ENCODE measurements at regions not wholly inside any gene's neighbourhood (a gene's known extent, or its start where the extent isn't known, plus 50 kb on each side); places are given as distances from the start of the nearest gene placed in this dataset.

DNA sequence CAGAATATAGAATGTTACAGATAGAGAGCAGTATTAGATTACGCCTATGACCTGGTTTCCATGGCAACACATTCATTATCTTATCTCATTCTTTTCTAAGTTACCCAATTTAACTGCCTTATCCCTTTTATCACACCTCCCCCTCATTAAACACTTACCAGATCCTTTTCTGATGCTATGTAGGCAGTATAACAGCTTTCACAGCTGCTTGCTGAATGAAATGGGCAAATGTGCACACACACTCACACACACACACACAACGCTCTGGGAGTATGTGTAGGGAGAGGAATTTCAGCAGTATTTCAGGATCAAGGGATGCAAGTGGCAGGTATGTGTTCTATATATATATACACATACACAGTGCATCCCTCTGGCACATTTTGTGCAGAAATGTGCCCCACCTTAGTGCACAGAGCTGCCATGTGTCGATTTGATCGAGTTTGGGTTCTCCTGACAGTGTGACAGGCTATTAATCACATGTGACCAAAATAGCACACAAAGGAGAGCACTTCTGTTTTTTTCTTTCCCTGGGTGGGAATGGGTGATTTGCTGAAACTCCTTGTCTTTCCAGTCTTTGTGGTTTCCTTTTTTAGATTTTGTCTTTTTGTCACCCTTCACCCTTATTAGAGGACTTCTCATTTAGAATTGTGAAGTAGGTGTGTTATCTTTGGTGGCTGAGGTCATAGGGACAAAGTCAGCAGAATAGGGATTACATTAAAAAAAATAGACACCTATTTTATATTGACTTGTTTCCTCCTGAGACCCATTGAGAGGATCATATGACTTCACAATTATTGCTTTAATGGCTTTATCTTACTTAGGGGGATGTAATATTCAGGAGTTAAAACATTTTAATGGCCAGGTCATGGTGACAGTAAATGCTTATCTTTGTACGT, 553.7 kb downstream of the PDCD6IP start:
- H3K4me1 ChIP-seq = no peaks in the 10 kb centered on the region
- TF ChIP-seq POLR2AphosphoS5 (IDR thresholded peaks at IDR 0.05) (no peak), EP300 (IDR thresholded peaks at IDR 0.05) (no peak), POLR2A (IDR thresholded peaks at IDR 0.05) (no peak)
- TF ChIP-seq, protein P1, sequence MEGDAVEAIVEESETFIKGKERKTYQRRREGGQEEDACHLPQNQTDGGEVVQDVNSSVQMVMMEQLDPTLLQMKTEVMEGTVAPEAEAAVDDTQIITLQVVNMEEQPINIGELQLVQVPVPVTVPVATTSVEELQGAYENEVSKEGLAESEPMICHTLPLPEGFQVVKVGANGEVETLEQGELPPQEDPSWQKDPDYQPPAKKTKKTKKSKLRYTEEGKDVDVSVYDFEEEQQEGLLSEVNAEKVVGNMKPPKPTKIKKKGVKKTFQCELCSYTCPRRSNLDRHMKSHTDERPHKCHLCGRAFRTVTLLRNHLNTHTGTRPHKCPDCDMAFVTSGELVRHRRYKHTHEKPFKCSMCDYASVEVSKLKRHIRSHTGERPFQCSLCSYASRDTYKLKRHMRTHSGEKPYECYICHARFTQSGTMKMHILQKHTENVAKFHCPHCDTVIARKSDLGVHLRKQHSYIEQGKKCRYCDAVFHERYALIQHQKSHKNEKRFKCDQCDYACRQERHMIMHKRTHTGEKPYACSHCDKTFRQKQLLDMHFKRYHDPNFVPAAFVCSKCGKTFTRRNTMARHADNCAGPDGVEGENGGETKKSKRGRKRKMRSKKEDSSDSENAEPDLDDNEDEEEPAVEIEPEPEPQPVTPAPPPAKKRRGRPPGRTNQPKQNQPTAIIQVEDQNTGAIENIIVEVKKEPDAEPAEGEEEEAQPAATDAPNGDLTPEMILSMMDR (IDR thresholded peaks at IDR 0.05) = no peak
- 48 to 54% methylated on average over 5 of the region's 5 CpGs for WGBS, 2 donors
- intact Hi-C loops (cut with DNase I) = no loop called here
- no peak for DNase-seq
- H3K9me3 ChIP-seq = no peaks in the 10 kb centered on the region
- no peak overlapping the region for H3K27ac ChIP-seq
- H3K27me3 ChIP-seq = no peaks in the 10 kb centered on the region
- H3K36me3 ChIP-seq = no peaks in the 10 kb centered on the region
- H3K4me3 ChIP-seq = no peak overlapping the region

DNA sequence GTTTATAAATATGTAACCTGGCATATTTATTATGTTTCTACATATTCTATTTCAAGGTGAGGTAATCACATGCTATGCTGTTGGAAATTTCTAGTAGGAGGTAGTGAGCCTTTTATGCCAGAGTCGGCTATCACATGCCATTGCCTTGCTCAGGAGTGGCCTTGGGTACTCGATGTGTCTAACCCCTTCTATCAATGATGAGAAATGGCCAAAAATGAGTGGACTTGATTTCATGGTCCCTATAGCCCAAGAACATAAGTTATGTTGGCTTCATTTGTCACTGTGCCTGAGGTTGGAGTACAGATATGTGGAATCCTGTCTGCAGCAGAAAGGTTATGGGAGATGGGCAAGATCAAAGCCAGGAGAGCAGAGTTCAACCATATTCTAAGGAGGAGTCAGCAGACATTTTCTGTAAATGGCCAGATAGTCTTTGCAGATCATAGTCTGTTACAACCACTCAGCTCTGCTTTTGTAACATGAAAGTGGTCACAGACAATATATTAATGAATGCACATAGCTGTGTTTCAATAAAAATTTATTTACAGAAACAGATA, 554.4 kb downstream of the PDCD6IP start:
- intact Hi-C loops (cut with DNase I) = no loop called here
- Histone ChIP-seq H3K4me1 (no peaks in the 10 kb centered on the region), H3K27me3 (no peaks in the 10 kb centered on the region), H3K9me3 (no peaks in the 10 kb centered on the region), H3K27ac (no peak overlapping the region), H3K36me3 (no peaks in the 10 kb centered on the region), H3K4me3 (no peak overlapping the region)
- DNase-seq = no peak
- WGBS, 2 donors = 90 to 91% methylated on average over 2 of the region's 2 CpGs
- TF ChIP-seq POLR2A (IDR thresholded peaks at IDR 0.05) (no peak), POLR2AphosphoS5 (IDR thresholded peaks at IDR 0.05) (no peak), EP300 (IDR thresholded peaks at IDR 0.05) (no peak)

DNA sequence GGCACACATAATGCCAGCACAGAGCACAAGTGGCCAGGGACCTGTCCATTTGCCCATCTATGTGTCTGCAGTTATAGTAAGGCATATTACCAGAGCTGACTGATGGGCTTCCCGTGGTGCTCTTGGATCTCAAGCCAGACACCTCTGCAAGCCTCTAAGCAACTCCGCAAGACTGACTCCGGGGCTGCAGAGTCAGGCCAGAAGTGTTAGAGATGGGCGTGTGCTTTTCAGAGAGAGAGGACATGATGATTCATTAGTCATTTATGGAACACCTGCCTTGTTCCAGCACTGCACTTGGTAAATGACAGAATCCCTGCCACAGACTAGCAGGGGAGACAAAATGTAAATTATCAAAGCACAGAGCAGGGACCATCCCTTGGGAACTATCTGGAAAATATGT, 559.0 kb downstream of the PDCD6IP start:
- WGBS, 2 donors = 58 to 83% methylated on average over 4 of the region's 4 CpGs
- no peak for TF ChIP-seq EP300 (IDR thresholded peaks at IDR 0.05)
- no peak for TF ChIP-seq POLR2A (IDR thresholded peaks at IDR 0.05)
- no peak for TF ChIP-seq POLR2AphosphoS5 (IDR thresholded peaks at IDR 0.05)
- TF ChIP-seq, protein P1 (IDR thresholded peaks at IDR 0.05) = no peak
- Histone ChIP-seq H3K4me1 (no peaks in the 10 kb centered on the region), H3K27me3 (no peaks in the 10 kb centered on the region), H3K36me3 (no peaks in the 10 kb centered on the region), H3K27ac (no peak overlapping the region), H3K9me3 (no peaks in the 10 kb centered on the region), H3K4me3 (no peak overlapping the region)
- no peak for DNase-seq
- intact Hi-C loops (cut with DNase I) = no loop called here

DNA sequence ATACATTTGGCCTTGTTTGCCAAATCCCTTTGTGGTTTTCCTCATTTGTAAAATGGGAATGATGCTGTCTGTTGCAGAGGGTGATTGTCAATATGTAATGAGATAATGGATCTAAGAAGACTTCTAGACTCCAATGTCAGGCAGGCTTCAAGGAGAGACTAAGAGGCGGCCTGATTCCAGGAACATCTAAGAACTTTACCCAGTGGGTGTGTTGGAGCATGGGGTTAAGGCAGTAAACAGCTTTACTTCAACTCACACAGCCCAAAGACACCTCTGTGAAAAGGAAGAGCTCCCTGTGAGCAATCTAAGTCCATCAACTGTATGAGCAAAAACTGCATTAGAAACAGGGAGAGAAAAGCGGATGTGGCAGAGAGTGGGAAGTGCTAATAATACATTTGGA, 560.6 kb downstream of the PDCD6IP start:
- H3K9me3 ChIP-seq = no peaks in the 10 kb centered on the region
- DNase-seq = no peak
- H3K4me1 ChIP-seq = no peaks in the 10 kb centered on the region
- 87 to 96% methylated on average over 2 of the region's 2 CpGs for WGBS, 2 donors
- TF ChIP-seq POLR2A (IDR thresholded peaks at IDR 0.05) (no peak), EP300 (IDR thresholded peaks at IDR 0.05) (no peak)
- TF ChIP-seq, protein P1 (IDR thresholded peaks at IDR 0.05) = no peak
- H3K4me3 ChIP-seq = no peak overlapping the region
- no peaks in the 10 kb centered on the region for H3K27me3 ChIP-seq
- intact Hi-C loops (cut with DNase I) = no loop called here
- H3K36me3 ChIP-seq = no peaks in the 10 kb centered on the region
- no peak overlapping the region for H3K27ac ChIP-seq

DNA sequence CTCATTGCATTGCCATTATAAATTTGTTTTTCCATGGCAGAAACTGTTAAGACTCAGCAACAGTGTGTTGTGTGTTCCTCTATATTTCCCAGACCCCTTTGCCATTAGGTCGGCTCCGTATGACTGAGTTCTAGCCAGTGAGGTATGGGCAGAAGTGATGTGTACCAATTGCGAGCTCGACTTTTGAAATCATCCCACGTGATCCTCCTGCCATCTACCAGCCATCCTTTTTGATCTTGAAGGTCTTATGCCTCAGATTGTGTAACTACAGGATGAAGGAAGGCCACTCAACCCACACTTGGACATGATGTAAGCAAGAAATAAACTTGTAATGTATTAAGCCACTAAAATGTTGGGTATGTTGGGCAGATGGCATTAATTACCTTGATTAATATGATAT, 562.3 kb downstream of the PDCD6IP start:
- WGBS, 2 donors = 92 to 93% methylated on average over 5 of the region's 5 CpGs
- no peak overlapping the region for H3K4me3 ChIP-seq
- no peak for TF ChIP-seq POLR2AphosphoS5 (IDR thresholded peaks at IDR 0.05)
- TF ChIP-seq EP300 (IDR thresholded peaks at IDR 0.05) = no peak
- TF ChIP-seq, protein P1 (IDR thresholded peaks at IDR 0.05) = no peak
- TF ChIP-seq POLR2A (IDR thresholded peaks at IDR 0.05) = no peak
- H3K9me3 ChIP-seq = no peaks in the 10 kb centered on the region
- no peak for DNase-seq
- intact Hi-C loops (cut with DNase I) = no loop called here
- no peaks in the 10 kb centered on the region for H3K36me3 ChIP-seq
- no peak overlapping the region for H3K27ac ChIP-seq
- no peaks in the 10 kb centered on the region for H3K4me1 ChIP-seq
- H3K27me3 ChIP-seq = no peaks in the 10 kb centered on the region

Measured in sigmoid colon (tissue), 6 donors.